ENCODE measurements at regions not wholly inside any gene's neighbourhood (a gene's known extent, or its start where the extent isn't known, plus 50 kb on each side); places are given as distances from the start of the nearest gene placed in this dataset.
"Not testable (repeated sequence)": the region's sequence is repeated elsewhere in the genome, so short reads cannot be mapped to it uniquely, and the experiment has no call there.

DNA sequence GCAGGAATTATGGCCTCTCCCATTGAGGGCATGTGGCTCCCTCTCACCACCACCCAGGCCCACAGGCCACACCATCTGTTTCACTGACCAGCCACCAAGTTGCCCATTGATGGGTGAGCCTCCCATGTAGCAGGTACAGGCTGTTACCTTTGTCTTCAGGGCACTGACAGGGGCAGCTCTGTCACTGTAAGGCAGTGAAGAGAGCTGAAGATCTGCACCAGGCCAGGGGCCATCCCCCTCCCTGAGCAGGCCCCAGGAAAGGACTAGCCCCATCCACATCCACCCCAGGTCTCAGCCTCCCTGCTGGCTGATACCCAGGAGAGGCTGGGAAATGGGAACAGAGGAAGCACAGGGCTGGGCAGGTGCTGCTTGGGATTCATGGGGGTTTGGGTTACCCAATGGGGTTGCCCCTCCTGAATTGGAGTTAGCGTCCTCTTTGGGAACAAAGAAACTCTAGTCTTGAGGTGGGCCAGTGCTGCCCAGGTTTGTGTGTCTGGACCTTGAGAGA is 1691.4 kb downstream of the TP53TG3F start:
- TF ChIP-seq, protein P1, sequence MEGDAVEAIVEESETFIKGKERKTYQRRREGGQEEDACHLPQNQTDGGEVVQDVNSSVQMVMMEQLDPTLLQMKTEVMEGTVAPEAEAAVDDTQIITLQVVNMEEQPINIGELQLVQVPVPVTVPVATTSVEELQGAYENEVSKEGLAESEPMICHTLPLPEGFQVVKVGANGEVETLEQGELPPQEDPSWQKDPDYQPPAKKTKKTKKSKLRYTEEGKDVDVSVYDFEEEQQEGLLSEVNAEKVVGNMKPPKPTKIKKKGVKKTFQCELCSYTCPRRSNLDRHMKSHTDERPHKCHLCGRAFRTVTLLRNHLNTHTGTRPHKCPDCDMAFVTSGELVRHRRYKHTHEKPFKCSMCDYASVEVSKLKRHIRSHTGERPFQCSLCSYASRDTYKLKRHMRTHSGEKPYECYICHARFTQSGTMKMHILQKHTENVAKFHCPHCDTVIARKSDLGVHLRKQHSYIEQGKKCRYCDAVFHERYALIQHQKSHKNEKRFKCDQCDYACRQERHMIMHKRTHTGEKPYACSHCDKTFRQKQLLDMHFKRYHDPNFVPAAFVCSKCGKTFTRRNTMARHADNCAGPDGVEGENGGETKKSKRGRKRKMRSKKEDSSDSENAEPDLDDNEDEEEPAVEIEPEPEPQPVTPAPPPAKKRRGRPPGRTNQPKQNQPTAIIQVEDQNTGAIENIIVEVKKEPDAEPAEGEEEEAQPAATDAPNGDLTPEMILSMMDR (conservative IDR thresholded peaks at IDR 0.05): no peak
- H3K27ac ChIP-seq: no peak overlapping the region

DNA sequence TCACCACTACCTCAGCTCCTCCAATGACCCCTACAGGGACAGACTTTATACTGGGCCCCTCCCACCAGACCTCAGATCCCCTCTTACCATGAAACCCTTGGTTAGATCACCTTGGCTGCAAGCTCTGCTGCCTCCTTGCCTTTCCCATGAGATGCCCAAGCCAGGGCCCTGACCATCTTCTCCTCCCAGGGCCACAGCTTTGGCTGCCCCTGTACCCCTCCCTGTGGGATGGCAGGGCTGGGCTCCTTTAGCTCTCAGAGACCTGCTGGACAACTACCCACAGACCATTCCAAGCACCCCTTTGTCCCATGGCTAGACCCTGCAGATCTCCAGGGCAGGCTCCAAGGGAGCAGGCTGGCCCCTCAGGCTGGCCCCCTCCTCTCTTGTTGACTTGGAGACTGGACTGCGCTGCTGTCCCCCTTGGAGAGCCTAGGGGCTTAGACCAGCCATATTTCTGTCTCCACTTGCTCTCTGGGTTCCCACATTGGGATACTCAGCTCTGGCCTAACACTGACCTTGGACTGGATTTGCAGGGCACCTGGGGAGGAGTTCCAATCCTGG is 1692.7 kb downstream of the TP53TG3F start:
- TF ChIP-seq, protein P1 (conservative IDR thresholded peaks at IDR 0.05): no peak
- H3K27ac ChIP-seq: no peak overlapping the region

DNA sequence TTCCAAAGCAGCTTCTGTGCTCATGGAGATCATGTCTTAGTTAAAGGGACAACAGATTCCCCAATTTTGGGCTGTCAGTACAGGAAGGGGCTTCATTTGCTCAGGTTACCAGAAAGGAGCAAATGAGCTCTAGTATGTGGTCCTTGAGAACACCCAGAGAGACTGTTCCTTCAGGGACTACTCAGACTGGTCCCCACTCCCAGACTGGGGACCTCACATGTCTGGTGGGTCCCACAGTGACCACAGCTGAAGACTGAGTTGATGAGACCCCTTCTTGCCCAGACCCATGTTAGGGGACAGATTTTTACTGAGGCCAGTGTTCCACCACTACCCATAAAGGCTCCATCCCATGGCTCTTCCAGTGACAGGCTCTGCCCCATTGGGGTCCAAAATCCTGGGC is 1695.2 kb downstream of the TP53TG3F start:
- TF ChIP-seq, protein P1 (conservative IDR thresholded peaks at IDR 0.05): no peak
- H3K27ac ChIP-seq: no peak overlapping the region

DNA sequence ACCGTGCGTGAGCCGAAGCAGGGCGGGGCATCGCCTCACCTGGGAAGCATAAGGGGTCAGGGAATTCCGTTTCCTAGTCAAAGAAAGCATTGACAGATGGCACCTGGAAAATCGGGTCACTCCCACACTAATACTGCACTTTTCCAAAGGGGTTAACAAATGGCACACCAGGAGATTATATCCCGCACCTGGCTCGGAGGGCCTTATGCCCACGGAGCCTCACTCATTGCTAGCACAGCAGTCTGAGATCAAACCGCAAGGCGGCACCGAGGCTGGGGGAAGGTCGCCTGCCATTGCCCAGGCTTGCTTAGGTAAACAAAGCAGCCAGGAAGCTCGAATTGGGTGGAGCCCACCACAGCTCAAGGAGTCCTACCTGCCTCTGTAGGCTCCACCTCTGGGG is 1698.1 kb downstream of the TP53TG3F start:
- H3K27ac ChIP-seq: not testable (repeated sequence)

DNA sequence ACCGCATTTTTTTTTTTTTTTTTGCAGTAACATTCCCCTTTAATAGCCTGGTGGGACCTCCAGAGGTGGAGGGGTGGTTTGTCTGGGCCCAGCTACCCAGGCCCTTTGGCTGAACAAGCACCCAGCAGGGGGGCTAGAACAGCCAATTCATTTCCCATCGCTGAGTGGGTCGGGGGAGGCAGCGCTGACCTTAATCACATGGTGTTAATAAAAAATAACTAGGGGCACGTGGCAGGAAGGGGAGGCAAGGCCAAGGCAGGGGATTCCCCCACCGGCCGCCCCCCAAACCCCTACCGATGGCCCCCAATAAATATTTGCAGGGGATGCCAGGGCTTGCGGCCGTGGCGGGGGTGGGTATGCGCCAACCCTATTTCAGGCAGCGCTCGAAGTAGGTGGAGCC is 1709.9 kb downstream of the TP53TG3F start:
- H3K27ac ChIP-seq: not testable (repeated sequence)

DNA sequence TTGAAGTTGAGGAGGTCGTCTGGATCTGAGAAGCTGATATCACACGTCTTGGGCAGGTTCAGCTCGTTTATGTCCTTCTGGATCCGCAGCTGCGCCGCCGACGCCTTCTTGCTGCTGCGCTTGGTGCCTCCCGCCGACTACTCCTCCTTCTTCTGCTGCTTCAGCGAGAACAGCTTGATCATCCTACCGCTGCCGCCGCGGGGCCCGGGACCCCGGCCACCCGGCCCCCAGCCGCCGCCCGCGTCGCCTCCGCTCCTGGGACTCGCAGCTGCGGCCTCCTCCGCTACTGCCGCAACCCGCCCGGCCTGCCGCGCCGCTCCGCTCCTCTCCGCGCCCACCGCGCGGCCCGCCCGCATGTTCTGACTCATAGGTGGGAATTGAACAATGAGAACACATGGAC is 1710.6 kb downstream of the TP53TG3F start:
- not testable (repeated sequence) for H3K27ac ChIP-seq

DNA sequence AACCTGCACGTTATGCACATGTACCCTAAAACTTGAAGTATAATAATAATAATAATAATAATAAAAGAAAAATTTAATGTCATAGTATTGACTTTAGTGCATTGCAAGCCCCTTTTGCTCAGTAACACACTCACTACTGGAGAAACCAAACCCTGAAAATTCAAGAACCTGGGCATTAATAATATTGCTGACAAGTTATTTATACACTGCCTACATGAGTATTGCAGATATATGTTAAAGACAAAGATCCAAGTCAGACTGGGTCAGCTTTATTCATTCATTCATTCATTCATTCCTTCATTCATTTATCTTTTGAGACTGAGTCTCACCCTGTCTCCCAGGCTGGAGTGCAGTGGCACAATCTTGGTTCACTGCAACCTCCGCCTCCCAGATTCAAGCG is 1711.2 kb downstream of the TP53TG3F start:
- TF ChIP-seq, protein P1 (conservative IDR thresholded peaks at IDR 0.05): no peak
- H3K27ac ChIP-seq: no peak overlapping the region

DNA sequence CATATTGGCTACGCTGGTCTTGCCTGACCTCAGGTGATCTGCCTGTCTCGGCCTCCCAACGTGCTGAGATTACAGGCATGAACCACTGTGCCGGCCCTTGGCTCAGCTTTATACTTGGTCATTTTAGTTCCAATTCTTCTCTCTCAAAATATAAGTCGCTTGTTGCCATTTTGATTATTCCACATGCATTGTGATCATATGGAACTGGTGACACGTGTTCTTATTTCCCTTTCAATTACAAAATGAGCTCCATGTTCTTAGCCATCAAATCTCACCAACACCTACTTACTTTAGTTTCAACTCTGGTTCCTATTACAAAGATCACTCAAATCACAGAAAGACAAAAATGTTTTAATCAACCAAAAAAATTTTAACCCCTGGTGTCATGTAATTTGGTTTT is 1711.7 kb downstream of the TP53TG3F start:
- TF ChIP-seq, protein P1 (conservative IDR thresholded peaks at IDR 0.05): no peak

DNA sequence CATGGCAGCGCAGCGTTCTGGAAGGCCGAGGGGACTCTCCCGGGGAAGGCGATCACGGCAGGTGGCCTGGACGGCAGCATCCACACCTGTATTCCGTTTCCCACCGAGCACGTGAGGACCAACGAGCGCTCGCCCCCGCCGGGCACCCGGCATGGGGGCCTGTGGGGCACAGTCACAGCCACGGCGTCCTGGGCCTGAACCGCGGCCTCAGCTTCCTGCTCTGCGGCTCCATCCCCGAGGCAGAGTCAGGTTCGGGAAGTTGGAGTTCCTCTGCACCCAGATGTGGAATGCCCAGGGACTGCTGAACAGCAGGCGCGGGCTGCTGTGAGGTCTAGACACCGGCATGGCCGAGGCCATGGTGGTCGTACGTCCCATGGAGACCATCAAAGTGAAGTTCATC is 1713.9 kb downstream of the TP53TG3F start:
- H3K27ac ChIP-seq: no peak overlapping the region
- TF ChIP-seq, protein P1 (conservative IDR thresholded peaks at IDR 0.05): no peak

More for the DNA sequence above, 1711.7 kb downstream of the TP53TG3F start:
- no peak overlapping the region for H3K27ac ChIP-seq

All from VCaP (cell line).